Breast epithelium (tissue), 3 donors: ENCODE measurements at regions not wholly inside any gene's neighbourhood (a gene's known extent, or its start where the extent isn't known, plus 50 kb on each side); places are given as distances from the start of the nearest gene placed in this dataset.

ENCODE experiments used
- CTCF ChIP-seq, 3 donors: fragments of 450-650 bp; IDR thresholded peaks; one replicate each; pipeline ENCODE4 v1.5.1; 2016 to 2017; ENCODE audit warnings: antibody characterized with exemption in 3 of 3, mild to moderate bottlenecking in 3 of 3, moderate library complexity in 3 of 3
- POLR2A ChIP-seq: fragments of 450-650 bp; IDR thresholded peaks from one replicate; pipeline ENCODE4 v1.6.1; 2016; ENCODE audit warnings: antibody characterized with exemption, mild to moderate bottlenecking, moderate library complexity
- POLR2AphosphoS5 ChIP-seq, 3 donors: sonication (generic); formaldehyde crosslinking; IDR thresholded peaks; one replicate each; pipeline ENCODE4 v1.6.1; 2017; ENCODE audit warnings: antibody characterized with exemption in 3 of 3

- TF ChIP-seq CTCF (IDR thresholded peaks at IDR 0.05) (no peak), POLR2A (no peak), POLR2AphosphoS5 (IDR thresholded peaks at IDR 0.05) (no peak)
Observed at GRCh38 chr10:44576702-44577191, 191.8 kb upstream of the CXCL12 start.
